Activated CD8-positive, alpha-beta T cell treated with anti-CD3 and anti-CD28 coated beads for 36 hours (primary cell): ENCODE measurements at regions not wholly inside any gene's neighbourhood (a gene's known extent, or its start where the extent isn't known, plus 50 kb on each side); places are given as distances from the start of the nearest gene placed in this dataset.

ENCODE experiments used
- ATAC-seq: fragments of 200-7000 bp; cut with Tn5 transposase; one replicate; pipeline ENCODE4 v1.10.0; 2021; ENCODE audit warnings: mild to moderate bottlenecking, moderate library complexity
- CTCF ChIA-PET: fragments of 350-600 bp; sonication (Branson Sonifier 250); formaldehyde crosslinking; loops from one replicate; lab custom pipeline; 2021; ENCODE audit warnings: antibody characterized with exemption; lab: Charles Lee
- POLR2A ChIA-PET: fragments of 350-600 bp; sonication (Branson Sonifier 250); formaldehyde crosslinking; loops from one replicate; lab custom pipeline; 2021; ENCODE audit warnings: antibody characterized with exemption; lab: Charles Lee
- DNase-seq: peaks from one replicate; pipeline ENCODE4 v3.0.0-alpha.2; 2020
- H3K27ac Mint-ChIP-seq: one replicate; pipeline ENCODE4 v1.8.0; 2021; ENCODE audit warnings: mild to moderate bottlenecking, mixed read lengths
- H3K27me3 Mint-ChIP-seq: one replicate; pipeline ENCODE4 v1.8.0; 2021; ENCODE audit warnings: mixed read lengths
- H3K36me3 Mint-ChIP-seq: one replicate; pipeline ENCODE4 v1.8.0; 2021; ENCODE audit warnings: low read depth, mixed read lengths
- H3K4me1 Mint-ChIP-seq: one replicate; pipeline ENCODE4 v1.8.0; 2021; ENCODE audit warnings: low read depth, mixed read lengths
- H3K4me3 Mint-ChIP-seq: one replicate; pipeline ENCODE4 v1.8.0; 2021; ENCODE audit warnings: mild to moderate bottlenecking, moderate library complexity, mixed read lengths
- H3K9me3 Mint-ChIP-seq: one replicate; pipeline ENCODE4 v1.8.0; 2021; ENCODE audit warnings: mixed read lengths
- intact Hi-C: fragments of 100-400 bp; cut with micrococcal nuclease; formaldehyde crosslinking; loops from one replicate; pipeline ENCODE4 v1.10.0; 2022
- TF ChIP-seq, protein P1 (sequence below): fragments of 200-600 bp; IDR thresholded peaks from one replicate; pipeline ENCODE4 v1.8.0; 2022; ENCODE audit warnings: antibody characterized with exemption, mild to moderate bottlenecking

DNA sequence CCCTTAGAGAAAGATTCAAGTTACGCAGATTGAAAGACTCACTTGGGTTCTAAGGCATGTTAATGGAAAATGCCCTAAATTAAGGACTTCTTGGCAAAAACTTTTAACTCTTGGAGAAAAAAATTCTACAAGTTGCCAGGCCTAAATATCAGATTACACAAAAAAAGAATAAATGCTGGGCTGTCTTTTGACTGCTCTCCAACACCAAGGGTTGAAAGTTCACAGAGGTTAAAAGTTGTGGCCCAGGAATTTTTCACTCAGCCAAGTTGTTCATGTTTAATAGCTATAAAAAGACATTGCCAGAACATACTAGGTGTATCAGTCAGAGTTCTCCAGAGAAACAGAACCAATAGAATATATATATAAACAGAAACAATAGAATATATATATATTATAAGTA lies 204.3 kb upstream of the ADRA1D start:
- H3K4me1 Mint-ChIP-seq: no peaks in the 10 kb centered on the region

DNA sequence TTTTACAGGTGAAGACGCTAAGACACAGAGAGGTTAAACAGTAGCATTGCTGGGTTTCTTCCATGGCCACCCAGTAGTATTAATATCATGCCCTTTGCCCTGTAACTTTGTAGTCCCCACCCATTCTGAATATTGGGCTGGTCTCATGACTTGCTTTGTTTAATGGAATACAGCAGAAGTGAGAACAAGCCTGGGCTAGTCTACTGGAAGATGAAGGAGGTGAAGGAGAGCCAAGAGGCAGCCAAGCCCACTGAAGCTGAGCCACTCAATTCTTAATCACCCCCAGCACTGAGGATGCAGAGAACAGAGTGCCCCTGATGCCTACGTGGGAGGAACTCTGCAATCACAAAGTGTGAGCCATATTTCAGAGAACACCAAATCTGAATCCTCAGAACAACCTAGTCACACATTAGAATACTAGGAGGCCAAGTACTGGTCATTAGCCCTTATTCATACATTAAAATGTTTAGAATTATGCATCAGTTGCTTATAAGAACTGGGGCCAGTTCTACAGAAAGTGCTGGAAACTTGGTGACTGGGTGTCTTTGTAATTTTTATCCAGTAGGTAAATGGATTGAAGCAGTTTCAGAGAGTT lies 202.5 kb upstream of the ADRA1D start:
- Mint-ChIP-seq H3K27me3 (no peaks in the 10 kb centered on the region), H3K4me1 (no peaks in the 10 kb centered on the region), H3K36me3 (no peaks in the 10 kb centered on the region), H3K4me3 (no peak overlapping the region), H3K9me3 (peaks cover 2% of the 10 kb centered on the region), H3K27ac (no peak overlapping the region)
- ChIA-PET POLR2A (no interaction called here), CTCF (no interaction called here)
- intact Hi-C loops: no loop called here
- TF ChIP-seq, protein P1, sequence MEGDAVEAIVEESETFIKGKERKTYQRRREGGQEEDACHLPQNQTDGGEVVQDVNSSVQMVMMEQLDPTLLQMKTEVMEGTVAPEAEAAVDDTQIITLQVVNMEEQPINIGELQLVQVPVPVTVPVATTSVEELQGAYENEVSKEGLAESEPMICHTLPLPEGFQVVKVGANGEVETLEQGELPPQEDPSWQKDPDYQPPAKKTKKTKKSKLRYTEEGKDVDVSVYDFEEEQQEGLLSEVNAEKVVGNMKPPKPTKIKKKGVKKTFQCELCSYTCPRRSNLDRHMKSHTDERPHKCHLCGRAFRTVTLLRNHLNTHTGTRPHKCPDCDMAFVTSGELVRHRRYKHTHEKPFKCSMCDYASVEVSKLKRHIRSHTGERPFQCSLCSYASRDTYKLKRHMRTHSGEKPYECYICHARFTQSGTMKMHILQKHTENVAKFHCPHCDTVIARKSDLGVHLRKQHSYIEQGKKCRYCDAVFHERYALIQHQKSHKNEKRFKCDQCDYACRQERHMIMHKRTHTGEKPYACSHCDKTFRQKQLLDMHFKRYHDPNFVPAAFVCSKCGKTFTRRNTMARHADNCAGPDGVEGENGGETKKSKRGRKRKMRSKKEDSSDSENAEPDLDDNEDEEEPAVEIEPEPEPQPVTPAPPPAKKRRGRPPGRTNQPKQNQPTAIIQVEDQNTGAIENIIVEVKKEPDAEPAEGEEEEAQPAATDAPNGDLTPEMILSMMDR: no peak
- ATAC-seq: no peak
- no peak for DNase-seq

More for the DNA sequence above, 204.3 kb upstream of the ADRA1D start:
- H3K4me3 Mint-ChIP-seq: no peak overlapping the region
- intact Hi-C loops: no loop called here
- DNase-seq (no peak), ATAC-seq (no peak)
- ChIA-PET CTCF (no interaction called here), POLR2A (no interaction called here)
- TF ChIP-seq, protein P1: no peak
- no peaks in the 10 kb centered on the region for H3K36me3 Mint-ChIP-seq
- H3K27me3 Mint-ChIP-seq: no peaks in the 10 kb centered on the region
- peaks cover 3% of the 10 kb centered on the region for H3K9me3 Mint-ChIP-seq
- H3K27ac Mint-ChIP-seq: no peak overlapping the region

- TF ChIP-seq, protein P1: no peak
- ATAC-seq (no peak), DNase-seq (no peak)
- Mint-ChIP-seq H3K27me3 (no peaks in the 10 kb centered on the region), H3K36me3 (no peaks in the 10 kb centered on the region), H3K27ac (no peak overlapping the region), H3K4me3 (no peak overlapping the region), H3K4me1 (no peaks in the 10 kb centered on the region), H3K9me3 (no peaks in the 10 kb centered on the region)
- ChIA-PET POLR2A (no interaction called here), CTCF (no interaction called here)
- intact Hi-C loops: no loop called here
Observed at GRCh38 chr20:4449957-4450715, 201.0 kb upstream of the ADRA1D start.

DNA sequence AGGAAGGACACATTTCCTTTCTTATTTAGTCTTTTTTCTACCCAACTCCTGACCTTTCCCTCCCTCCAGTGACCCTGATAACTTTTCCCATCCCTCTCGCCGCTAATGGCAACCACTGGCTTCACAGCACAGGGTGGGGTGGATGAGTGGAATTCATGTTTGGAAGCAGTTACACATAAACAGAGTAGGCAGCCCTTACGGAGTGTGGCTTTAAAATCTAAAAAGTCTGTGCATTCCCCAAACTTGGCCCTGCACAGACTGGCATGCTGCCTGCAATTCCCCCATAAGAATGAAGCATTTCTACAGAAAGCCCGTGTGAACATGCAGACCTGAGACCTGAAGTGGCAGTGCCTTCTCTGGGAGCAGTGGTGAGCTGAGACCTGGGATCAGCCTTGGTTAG lies 196.7 kb upstream of the ADRA1D start:
- POLR2A ChIA-PET: no interaction called here
- no peaks in the 10 kb centered on the region for H3K9me3 Mint-ChIP-seq

GRCh38 chr20:4445331-4445730 lies 196.2 kb upstream of the ADRA1D start:
- Mint-ChIP-seq H3K4me3 (no peak overlapping the region), H3K9me3 (no peaks in the 10 kb centered on the region), H3K36me3 (no peaks in the 10 kb centered on the region), H3K27ac (no peak overlapping the region), H3K27me3 (no peaks in the 10 kb centered on the region), H3K4me1 (no peaks in the 10 kb centered on the region)
- POLR2A ChIA-PET: no interaction called here
- CTCF ChIA-PET: no interaction called here
- no peak for DNase-seq
- TF ChIP-seq, protein P1: no peak
- intact Hi-C loops: no loop called here
- no peak for ATAC-seq

More for the DNA sequence above, 196.7 kb upstream of the ADRA1D start:
- Mint-ChIP-seq H3K27ac (no peak overlapping the region), H3K36me3 (no peaks in the 10 kb centered on the region), H3K4me1 (no peaks in the 10 kb centered on the region), H3K4me3 (no peak overlapping the region), H3K27me3 (no peaks in the 10 kb centered on the region)
- CTCF ChIA-PET: no interaction called here
- no peak for ATAC-seq
- intact Hi-C loops: no loop called here
- DNase-seq: no peak
- TF ChIP-seq, protein P1: no peak
